ENCODE measurements at regions not wholly inside any gene's neighbourhood (a gene's known extent, or its start where the extent isn't known, plus 50 kb on each side); places are given as distances from the start of the nearest gene placed in this dataset.
"Not testable (repeated sequence)": the region's sequence is repeated elsewhere in the genome, so short reads cannot be mapped to it uniquely, and the experiment has no call there.

DNA sequence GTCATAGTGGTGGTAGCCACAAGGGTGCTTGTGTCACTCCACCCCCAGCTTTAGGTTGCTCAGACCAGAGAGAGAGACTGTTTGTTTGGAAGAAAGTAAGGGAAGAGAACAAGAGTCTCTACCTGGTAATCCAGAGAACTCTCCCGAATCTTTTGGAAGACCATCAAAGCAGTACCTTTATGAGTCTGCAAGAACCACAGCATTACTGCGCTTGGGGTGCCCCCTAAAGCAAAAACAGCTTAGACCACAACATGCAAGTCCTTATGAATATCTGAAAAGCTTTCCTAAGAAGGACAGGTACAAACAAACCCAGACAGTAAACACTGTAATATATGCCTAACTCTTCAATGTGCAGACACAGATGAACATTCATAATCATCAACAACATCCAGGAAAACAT lies 1398.6 kb upstream of the C9orf72 start:
- no peak for DNase-seq (ENCODE audit: low read depth)
- TF ChIP-seq, protein P1, sequence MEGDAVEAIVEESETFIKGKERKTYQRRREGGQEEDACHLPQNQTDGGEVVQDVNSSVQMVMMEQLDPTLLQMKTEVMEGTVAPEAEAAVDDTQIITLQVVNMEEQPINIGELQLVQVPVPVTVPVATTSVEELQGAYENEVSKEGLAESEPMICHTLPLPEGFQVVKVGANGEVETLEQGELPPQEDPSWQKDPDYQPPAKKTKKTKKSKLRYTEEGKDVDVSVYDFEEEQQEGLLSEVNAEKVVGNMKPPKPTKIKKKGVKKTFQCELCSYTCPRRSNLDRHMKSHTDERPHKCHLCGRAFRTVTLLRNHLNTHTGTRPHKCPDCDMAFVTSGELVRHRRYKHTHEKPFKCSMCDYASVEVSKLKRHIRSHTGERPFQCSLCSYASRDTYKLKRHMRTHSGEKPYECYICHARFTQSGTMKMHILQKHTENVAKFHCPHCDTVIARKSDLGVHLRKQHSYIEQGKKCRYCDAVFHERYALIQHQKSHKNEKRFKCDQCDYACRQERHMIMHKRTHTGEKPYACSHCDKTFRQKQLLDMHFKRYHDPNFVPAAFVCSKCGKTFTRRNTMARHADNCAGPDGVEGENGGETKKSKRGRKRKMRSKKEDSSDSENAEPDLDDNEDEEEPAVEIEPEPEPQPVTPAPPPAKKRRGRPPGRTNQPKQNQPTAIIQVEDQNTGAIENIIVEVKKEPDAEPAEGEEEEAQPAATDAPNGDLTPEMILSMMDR (IDR thresholded peaks at IDR 0.05; ENCODE audit: insufficient read depth, low read length, poor library complexity, severe bottlenecking) = no peak
- no peak overlapping the region for H3K4me3 ChIP-seq (ENCODE audit: low read depth, low read length)
- no peaks in the 10 kb centered on the region for H3K27me3 ChIP-seq (ENCODE audit: control insufficient read depth, insufficient read depth, low read length)
- no peaks in the 10 kb centered on the region for H3K36me3 ChIP-seq (ENCODE audit: control insufficient read depth, insufficient read depth, low read length)

DNA sequence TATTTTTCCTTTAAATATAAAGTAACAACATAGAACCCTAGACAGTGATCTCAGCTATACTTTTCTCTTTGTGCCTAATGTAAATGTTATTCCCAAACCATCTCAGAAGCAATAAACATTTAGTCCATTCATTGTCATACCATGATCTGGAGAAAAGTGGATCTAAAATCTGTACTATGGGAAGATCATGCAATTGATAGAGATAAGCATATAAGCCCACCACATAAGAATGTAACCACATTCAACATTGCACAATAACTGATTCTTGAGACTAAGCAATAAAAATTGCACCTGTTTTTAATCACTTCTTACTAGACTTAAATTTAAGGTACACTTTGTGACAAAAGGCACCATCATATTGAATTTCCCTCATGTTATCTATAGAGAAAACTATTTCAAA lies 1403.0 kb upstream of the C9orf72 start:
- Histone ChIP-seq H3K27me3 (ENCODE audit: control insufficient read depth, insufficient read depth, low read length) (no peaks in the 10 kb centered on the region), H3K36me3 (ENCODE audit: control insufficient read depth, insufficient read depth, low read length) (no peaks in the 10 kb centered on the region), H3K4me3 (ENCODE audit: low read depth, low read length) (no peak overlapping the region)
- TF ChIP-seq, protein P1 (IDR thresholded peaks at IDR 0.05; ENCODE audit: insufficient read depth, low read length, poor library complexity, severe bottlenecking) = no peak
- no peak for DNase-seq (ENCODE audit: low read depth)

DNA sequence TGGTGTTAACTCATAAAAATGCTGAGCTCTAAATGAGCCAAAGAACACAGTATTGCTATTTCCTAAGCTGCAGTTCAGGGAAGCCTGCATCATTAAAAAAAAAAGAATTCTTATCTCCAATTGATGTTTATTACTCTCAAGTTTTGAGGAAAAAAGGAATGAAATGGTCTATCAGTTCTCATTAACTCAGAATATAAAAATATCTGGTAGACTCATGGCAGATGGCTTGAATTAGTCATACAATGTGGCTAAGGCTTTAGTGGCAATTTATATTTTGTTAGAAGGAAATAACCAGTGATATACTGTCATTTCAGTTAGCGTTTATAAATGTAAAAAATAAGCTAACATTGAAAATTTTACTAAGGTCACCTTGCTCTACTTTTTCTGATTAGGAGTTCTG lies 1403.4 kb upstream of the C9orf72 start:
- no peak for DNase-seq (ENCODE audit: low read depth)
- H3K4me3 ChIP-seq (ENCODE audit: low read depth, low read length) = no peak overlapping the region
- no peaks in the 10 kb centered on the region for H3K27me3 ChIP-seq (ENCODE audit: control insufficient read depth, insufficient read depth, low read length)
- TF ChIP-seq, protein P1 (IDR thresholded peaks at IDR 0.05; ENCODE audit: insufficient read depth, low read length, poor library complexity, severe bottlenecking) = no peak
- no peaks in the 10 kb centered on the region for H3K36me3 ChIP-seq (ENCODE audit: control insufficient read depth, insufficient read depth, low read length)

DNA sequence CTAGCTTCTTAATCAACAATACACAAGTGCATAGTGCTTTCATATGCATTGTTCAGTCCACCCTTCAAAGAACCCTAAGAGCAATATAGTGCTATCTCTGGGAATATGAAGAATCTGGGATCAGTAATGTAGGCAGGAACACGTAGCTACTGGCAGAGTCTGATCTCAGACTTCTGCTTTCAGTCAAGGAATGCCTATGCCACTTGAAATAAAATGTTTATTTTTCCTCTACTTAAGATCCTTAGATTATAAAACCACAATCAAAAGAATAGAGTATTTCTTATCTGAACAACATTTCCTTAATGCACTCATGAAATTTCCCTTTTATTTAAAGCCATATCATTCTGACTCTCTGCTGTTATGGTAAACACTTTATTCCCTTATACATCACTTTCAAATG lies 1407.8 kb upstream of the C9orf72 start:
- no peak for DNase-seq (ENCODE audit: low read depth)
- Histone ChIP-seq H3K36me3 (ENCODE audit: control insufficient read depth, insufficient read depth, low read length) (no peaks in the 10 kb centered on the region), H3K27me3 (ENCODE audit: control insufficient read depth, insufficient read depth, low read length) (no peaks in the 10 kb centered on the region), H3K4me3 (ENCODE audit: low read depth, low read length) (no peak overlapping the region)
- TF ChIP-seq, protein P1 (IDR thresholded peaks at IDR 0.05; ENCODE audit: insufficient read depth, low read length, poor library complexity, severe bottlenecking) = no peak

DNA sequence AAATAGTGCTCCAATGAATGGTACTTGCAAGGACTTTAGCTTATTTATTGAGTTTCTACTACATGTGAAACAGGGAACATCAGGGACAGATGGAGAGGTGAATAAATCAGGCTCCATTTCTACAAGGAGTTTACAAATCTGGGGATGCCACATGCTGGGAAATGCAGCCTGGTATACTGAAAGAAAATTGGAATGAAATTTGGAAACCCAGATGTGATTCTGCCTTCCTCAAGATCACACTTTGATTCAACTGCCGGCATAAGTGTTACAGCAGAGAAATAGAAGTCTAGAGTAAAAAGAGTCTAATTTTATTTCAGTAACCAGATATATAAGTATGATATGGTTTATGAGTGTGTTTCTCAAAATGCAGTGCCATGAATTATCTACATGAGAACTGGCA lies 1408.4 kb upstream of the C9orf72 start:
- no peak overlapping the region for H3K4me3 ChIP-seq (ENCODE audit: low read depth, low read length)
- TF ChIP-seq, protein P1 (IDR thresholded peaks at IDR 0.05; ENCODE audit: insufficient read depth, low read length, poor library complexity, severe bottlenecking) = no peak
- H3K36me3 ChIP-seq (ENCODE audit: control insufficient read depth, insufficient read depth, low read length) = no peaks in the 10 kb centered on the region
- no peak for DNase-seq (ENCODE audit: low read depth)
- no peaks in the 10 kb centered on the region for H3K27me3 ChIP-seq (ENCODE audit: control insufficient read depth, insufficient read depth, low read length)

DNA sequence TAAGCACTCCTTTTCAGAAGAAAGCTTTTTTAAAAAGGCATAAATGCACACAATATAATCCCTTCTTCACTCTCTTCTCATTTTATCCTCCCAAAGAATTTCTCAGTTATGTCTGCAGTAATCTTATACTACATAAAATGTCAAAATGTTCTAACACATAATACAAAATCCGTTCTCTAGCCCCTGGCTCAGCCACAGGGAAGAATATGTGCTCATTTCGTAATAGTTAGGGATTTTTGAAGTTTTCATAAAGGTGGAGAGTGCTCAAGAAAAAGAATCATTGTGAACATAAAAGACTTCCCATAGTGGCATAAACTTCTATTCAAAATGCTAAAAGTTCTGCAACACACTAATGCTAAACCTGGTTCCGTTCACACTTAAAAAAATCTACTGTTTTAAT lies 1410.7 kb upstream of the C9orf72 start:
- Histone ChIP-seq H3K27me3 (ENCODE audit: control insufficient read depth, insufficient read depth, low read length) (no peaks in the 10 kb centered on the region), H3K36me3 (ENCODE audit: control insufficient read depth, insufficient read depth, low read length) (no peaks in the 10 kb centered on the region), H3K4me3 (ENCODE audit: low read depth, low read length) (no peak overlapping the region)
- TF ChIP-seq, protein P1 (IDR thresholded peaks at IDR 0.05; ENCODE audit: insufficient read depth, low read length, poor library complexity, severe bottlenecking) = no peak
- no peak for DNase-seq (ENCODE audit: low read depth)

DNA sequence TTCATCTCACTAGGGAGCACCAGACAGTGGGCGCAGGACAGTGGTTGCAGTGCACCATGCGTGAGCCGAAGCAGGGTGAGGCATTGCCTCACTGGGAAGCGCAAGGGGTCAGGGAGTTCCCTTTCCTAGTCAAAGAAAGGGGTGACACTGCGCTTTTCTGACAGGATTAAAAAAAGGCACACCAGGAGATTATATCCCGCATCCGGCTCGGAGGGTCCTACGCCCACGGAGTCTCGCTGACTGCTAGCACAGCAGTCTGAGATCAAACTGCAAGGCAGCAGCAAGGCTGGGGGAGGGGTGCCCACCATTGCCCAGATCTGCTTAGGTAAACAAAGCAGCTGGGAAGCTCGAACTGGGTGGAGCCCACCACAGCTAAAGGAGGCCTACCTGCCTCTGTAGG lies 1416.7 kb upstream of the C9orf72 start:
- H3K36me3 ChIP-seq (ENCODE audit: control insufficient read depth, insufficient read depth, low read length); H3K4me3 ChIP-seq (ENCODE audit: low read depth, low read length); H3K27me3 ChIP-seq (ENCODE audit: control insufficient read depth, insufficient read depth, low read length); DNase-seq (ENCODE audit: low read depth): not testable (repeated sequence)

All from kidney epithelial cell (primary cell).